CD4-positive, alpha-beta T cell treated with Interferon alpha-2 for 1 hour (primary cell): ENCODE measurements at regions not wholly inside any gene's neighbourhood (a gene's known extent, or its start where the extent isn't known, plus 50 kb on each side); places are given as distances from the start of the nearest gene placed in this dataset.

ENCODE experiments used
- DNase-seq, 2 donors: peaks; one replicate each; pipeline ENCODE4 v3.0.0-alpha.2; 2020 to 2022

DNA sequence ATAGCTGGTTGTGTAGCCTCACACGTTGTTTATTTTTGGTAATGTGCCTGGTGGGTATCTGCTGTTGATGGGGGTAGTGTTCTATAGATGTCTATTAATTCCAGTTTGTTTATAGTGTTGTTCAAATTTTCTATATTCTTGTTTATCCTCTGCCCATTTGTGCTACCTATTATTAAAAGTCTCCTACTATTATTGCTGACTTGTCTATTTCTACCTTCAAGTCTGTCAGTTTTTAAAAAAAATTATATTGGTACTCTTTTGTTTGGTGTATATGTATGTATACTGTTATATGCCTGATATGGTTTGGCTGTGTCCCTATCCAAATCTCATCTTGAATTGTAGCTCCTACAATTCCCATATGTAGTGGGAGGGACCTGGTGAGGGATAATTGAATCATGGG lies 578.6 kb downstream of the PCDH7 start:
- DNase-seq, result no peak

DNA sequence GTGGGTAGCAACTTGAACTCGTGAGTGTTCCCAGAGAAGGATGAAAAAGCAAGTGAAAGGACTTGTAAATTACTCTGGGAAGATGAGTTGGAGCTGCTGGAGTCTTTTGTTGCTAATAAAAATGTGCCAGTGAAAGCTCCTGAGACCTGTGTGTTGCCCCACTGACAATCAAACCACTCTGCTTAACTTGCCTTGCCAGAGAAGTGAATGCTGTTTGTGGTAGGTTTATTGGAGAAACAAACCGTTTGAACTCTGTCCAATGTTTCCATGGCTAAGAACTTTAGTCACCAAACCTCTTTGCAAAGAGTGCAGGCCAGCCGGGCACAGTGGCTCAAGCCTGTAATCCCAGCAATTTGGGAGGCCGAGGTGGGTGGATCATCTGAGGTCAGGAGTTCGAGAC lies 586.9 kb downstream of the PCDH7 start:
- DNase-seq, result no peak

DNA sequence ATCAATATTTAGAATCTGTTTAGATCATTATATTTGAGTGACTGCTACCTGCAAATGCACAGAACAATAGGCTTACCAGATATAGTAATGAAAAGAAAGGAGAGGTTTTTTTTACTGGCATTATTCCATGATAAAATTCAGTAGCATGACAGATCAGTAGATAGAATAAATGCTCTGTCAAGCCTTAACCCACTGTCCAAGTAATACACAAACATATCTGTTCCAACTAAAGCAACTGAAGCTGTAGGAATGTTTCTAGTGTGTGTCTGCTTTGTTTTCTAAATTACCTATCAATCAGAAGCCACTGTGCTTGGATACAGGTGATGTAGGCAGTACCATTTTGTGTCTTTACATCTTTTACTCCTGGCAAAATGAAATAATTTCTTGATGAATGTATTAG lies 604.6 kb downstream of the PCDH7 start:
- no peak for DNase-seq

DNA sequence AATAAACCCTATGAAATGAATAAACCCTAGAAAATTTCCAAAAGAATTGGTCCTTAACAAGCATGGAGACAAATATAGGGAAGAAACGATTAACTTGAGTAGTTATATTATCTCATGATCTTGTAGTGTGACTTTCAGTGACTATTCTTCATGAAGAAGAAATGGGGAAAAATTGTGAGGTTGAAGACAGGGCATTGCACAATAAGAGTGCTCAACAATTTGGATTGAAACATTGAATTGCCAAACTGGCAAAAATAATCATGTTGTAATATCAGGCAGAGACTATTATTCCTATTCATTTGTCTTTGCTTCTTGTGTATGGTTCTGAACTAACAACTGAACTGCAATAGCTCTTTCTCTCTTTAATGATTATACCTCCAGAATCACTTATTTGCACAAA lies 605.1 kb downstream of the PCDH7 start:
- no peak for DNase-seq

DNA sequence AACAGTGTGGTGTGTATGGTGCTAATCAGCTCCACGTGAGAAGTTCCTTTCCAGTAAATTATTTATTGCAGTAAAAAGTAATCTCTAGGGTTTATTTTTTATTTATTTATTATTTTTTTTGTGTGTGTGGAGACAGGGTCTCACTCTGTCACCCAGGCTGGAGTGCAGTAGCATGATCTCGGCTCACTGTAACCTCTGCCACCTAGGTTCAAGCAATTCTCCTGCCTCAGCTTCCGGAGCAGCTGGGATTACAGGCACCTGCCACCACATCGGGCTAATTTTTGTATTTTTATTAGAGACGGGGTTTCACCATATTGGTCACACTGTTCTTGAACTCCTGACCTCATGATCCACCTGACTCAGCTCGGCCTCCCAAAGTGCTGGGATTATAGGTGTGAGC lies 606.9 kb downstream of the PCDH7 start:
- no peak for DNase-seq

DNA sequence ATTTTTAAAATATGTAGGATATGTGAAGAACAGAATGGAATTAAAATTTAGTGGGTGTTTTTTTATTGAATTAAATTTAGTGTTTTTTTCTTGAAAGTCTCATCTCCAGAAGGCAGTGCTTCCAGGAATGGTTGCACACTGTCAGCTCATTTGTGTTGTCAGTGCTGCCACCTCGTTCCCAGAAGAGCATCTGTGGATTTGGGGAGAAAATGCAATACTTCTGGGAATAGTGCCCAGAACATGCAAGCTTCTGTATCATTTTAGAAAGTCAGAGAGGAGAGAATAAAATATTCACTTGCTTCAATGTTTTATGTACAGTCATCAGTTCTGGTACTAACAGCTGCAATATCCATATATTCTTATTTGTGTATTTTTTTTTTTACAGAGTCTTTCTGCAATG lies 608.8 kb downstream of the PCDH7 start:
- DNase-seq, result no peak

DNA sequence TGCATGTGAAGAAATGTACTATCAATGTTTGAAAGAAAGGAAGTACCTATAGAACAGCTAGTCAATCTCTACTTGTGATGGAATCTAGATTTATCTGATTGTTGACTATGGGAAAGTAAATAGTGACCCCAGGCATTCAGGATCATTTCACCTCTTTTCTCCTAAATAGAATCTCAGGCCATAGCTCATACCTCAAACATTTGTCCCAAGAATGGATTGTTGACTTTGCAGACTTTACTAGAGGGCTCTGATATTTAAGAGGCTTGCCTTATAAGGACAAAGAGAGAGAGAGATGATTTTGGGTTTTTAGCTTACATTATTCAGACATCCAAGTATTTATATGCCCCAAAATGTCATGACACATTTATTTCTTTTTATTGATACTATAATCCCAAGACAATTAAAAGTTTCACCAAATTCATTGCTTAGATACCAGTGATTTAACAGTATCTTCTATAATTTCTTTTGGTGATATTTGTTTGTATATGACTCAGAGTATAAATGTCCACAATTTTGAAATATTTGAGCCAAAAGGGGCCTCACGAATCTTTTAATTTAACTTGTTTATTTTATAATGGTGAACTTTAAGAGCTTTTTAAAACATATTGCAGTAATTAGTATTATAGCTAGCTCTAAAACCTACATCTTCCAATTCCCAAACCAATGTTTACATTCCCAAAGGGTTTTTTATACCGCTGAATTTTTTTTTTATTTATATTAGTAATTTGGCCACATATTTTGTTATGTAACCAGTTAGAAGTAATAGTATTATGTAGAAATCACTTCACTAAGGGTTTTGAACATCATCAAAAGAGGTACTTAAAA lies 614.1 kb downstream of the PCDH7 start:
- DNase-seq, result no peak

DNA sequence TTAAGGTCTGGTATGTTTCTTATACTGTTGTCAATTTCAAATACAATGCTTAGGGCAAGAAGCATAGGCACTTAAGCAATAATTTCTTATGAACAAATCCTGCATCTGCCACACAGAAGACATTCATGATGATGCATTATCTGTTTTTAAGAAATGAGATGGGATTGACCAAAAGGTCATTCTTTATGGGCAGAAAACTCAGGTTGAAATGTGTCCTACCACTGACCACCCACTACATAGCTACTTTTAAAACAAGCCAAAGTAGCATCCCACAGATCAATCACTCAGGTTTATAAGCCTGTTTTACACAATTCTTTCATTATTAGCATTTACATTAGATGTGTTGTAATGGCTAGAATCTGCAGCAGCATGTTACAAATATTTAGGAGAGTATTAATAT lies 617.8 kb downstream of the PCDH7 start:
- DNase-seq, result no peak

DNA sequence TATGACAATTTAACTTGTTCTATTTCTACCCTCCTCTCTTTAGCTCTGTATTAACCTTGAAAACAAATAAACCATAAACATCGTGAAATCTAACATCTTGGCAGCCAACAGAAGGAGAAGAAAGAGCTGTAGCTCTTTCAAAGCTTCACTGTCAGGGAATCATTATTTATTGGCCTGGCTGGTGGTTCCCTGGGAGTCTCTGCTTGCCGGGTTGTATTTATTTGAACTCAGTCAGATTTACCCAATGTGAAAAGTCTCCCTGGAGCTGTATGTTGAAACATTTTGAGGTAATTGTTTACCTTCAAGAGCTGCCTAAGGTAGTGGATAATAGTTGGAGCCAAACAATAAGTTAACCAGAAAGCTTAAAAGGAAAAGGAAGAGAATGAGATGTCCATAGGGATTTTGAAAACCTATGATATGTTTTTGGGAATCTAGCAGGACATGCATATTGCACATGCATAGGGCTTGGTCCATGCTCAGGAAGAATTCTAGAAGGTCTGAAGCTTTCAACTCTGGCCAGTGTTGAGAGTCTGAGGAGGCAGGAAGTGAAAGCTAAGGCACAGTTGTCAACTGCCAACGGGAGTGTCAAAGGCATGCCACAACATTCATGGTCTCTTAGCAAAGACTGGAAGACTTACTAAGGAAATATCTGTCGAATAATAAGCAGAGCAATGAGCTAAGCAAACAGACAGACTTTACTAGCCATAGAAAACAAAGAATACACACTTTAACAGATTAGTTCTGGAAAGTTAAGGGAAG lies 621.6 kb downstream of the PCDH7 start:
- DNase-seq, result no peak

DNA sequence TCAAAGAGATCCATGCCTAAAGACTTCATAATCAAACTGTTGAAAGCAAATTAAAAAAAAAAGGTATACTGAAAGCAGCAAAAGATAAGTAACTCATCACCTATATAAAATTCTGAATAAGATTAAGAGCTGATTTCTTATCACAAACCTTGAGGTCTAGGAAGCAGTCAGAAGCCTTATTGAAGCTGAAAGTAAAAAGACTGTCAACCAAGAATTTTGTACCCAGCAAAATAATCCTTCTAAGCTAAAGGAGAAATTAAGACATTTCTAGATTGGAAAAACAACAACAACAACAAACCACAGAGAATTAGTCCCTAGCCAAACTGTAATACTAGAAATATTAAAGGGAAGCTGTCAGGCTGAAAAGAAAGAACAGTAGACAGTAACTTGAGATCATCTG lies 622.9 kb downstream of the PCDH7 start:
- DNase-seq, result no peak

DNA sequence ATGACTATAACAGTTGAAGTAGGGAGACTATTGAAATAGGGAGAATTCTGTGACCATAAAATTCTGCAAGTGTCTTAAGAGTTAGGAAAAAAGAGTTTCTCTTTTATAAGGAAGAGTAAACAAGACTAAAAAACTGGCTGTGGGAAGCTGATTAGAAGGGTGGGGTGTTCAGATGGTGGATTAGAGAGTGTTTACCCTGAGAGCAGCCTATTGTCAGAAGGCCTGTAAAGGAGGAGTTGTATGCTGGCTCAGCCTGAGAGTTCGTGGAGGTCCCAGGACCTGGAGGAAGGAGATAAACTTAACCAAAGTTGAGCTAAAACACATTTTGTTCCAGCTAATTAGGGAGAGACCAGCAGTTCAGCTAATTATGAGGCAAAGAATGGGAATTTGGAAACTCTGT lies 629.7 kb downstream of the PCDH7 start:
- DNase-seq, result no peak

DNA sequence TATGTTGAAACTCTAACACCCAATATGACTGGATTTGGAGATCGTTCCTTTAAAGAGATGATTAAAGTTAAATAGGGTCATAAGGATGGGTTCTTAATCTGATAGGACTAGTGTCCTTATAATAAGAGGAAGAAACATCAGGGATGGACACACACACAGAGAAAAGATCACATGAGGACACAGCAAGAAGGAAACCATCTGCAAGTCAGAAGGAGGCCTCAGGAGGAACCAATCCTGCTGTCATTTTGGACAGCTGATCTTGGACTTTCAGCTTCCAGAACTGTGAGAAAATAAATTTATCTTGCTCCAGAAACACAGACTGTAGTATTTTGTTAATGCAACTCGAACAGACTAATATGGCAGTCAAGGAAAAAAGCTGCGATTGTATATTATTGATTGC lies 631.5 kb downstream of the PCDH7 start:
- DNase-seq, result no peak

DNA sequence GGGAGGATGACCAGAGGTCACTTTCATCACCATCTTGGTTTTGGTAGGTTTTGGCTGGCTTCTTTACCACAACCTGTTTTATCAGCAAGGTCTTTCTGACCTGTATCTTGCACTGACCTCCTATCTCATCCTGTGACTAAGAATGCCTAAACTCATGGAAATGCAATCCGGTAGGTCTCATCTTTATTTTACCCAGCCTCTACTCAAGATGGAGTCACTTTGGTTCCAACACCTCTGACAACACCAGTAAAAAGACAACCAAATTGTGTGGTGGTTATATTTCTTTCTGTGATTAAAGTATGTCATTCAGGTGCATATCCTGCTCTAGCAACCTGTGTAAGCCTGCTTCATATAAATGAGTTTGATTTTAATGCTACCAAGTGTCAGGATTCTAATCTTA lies 636.7 kb downstream of the PCDH7 start:
- no peak for DNase-seq

DNA sequence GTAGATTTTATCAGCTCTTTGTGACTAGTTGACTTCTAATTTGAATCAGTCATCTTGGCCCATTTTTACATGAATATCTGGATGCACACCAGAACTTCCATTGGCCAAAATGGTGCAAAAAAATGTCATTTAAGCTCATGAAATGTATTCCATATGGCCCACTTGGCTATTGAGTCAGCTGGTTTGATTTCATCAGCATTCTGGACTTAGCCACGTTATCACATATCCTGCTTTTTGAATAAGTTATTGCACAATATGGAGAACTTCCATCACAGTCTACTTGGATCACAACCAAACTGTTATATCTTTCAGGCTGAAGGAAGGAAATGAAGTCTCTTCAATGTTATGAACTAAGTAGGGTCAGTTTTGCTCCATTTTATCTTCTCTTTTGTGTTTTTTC lies 640.6 kb downstream of the PCDH7 start:
- no peak for DNase-seq

DNA sequence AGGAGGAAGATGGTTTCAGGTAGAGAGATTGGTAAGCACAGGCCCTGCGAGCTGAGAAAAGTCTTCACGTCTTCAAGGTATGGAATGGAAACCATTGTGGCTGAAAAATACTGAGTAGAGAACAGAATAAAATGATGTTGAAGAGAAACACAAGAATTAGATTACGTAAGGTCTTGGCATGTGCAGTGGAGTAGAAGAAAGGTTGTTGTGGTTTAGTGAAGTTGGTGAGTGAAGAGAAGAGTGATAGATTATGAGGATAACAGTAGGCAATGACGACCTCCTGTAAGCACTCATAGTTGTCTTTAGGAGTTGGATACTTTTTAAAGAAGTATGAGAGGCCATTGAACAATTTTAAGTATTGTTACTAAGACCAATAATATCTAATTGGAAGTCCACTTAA lies 642.6 kb downstream of the PCDH7 start:
- no peak for DNase-seq

DNA sequence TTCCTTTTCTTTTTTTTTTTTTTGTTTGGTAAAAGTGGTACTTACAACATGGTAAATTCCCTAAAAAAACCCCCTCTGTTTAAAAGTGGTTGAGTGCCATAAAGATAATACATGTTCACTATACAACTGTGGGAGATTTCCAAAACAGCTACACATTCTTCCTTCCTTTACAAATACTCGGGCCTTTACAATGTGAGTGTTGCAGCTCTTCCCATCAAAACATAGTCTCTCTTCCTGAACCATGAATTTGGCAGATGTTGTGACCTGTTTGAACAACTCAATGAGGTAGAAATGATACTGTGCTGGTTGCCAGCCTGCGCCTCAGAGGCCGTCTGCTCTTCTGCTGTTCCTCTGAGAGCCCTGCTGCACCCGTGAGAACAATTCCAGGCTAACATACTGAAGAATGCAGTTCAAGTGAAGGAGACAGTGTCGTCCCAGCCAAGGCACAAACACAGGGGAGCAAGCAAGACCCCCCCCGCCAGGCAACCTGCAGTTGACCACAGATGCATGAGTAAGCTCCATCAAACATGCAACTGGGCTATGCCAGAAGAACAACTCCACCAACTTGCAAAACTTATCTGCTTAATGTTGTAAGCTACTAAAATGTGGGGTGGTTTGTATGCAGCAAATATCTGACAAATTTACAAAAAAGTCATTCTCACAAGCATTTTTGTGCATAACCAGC lies 645.0 kb downstream of the PCDH7 start:
- DNase-seq, result no peak

DNA sequence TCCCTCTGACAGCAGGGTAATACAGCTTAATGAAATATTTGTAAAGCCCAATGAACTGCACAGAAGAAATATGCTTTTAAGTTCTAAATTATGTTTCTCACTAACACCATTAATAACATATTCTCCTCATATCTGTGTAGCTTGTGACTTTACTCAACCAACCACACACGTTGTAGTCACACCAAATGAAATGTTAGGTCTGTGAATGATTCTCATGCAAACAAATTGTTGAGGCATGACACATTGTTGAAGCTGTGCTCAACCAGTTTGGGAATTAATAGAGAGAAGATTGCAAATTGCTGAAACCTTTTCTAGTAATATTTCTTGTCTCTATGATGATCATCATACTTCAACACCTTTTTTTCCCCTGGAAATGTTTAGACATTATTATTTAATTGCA lies 645.9 kb downstream of the PCDH7 start:
- no peak for DNase-seq

DNA sequence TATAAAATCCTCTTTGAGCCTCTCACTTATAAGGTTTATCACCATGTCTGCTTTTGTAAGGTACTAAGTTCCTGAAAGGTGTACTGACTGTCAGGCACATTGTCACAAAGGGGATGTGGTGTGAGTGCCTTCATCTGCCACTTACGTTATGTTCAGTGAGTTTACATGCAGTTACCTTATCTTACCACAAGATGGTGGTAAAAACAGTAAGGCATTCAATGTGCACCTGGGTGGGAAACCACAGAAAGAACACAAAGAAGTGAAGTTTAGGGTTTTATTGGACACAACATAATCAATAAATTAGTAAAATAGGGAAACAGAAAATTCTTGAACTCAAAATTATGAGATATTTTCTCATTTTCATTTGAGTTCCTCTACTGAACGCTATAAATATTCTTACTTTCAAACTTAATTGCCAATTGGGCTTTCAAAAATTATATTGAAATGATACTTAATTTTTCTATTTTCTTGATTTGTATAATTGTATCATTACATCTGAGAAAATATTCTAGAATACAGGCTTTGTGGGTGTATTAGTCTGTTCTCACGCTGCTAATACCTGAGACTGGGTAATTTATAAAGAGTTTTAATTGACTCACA lies 650.8 kb downstream of the PCDH7 start:
- peak in 1 of 2 donors; percentile 22 for DNase-seq

DNA sequence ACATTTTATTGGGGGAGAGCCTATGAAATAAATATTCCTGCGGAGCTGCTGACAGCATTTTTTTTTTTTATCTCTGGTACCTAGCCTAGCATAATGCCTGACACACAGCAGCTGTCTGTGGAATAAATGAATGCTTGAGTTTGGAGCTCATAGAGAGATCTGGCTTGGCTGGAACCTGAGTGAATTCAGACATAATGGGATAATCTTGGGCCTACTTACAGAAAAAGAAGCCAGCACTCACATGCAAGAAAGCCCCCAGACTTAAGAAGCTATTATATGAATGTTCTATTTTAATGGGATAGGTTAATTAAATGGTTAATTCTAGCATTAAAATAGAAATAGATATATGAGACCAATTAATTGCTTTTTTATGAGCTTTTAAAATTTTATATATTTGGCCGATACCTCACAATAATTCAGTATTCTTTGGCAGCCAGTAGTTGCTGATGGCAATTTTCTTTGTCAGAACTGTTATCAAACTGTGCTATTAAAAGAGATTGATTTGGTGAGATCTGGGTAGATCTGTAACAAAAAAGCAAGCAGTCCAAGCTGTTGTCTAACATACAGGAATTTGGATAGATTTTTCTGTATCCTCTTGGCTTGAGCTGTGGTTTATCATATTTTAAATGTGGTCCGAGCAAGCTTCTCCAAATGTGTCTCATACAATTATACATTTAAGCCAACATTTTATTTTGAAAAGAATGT lies 654.2 kb downstream of the PCDH7 start:
- no peak for DNase-seq

DNA sequence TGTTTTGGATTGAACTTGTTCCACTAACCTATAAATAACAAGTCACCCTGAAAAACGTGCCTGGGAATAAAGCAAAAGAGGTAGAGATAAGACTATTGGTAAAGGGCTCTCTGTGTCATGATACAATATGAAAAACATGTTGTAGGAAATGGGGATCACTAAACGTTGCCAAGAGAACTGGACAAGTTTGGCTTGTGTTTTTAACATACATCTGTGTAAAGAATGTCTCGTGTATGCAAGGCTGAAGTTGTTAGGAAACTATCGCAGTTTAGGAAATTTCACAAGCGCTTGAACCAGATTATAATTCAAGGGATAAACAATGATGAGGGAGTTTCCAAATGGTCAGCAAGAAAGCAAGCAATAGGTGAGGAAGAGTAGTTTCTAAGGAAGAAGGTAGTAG lies 655.8 kb downstream of the PCDH7 start:
- DNase-seq, result no peak

DNA sequence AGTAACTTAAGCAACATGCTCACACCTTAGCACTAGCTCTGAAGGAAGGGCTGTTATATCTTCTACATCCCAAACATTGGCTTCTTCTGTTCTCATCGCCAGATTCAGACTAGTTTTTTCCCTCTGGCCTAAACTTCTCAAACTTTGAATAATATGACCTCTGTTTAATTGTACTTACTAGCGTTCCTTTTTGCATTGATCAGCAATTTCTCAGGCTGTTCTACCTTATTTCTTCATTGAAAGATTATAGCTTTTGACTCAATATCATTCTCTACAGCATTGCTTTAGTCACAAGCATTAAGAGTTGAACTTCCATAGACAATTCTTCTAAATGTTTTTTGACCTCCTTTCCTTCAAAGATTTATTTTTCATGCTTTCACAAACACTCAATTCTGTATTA lies 659.2 kb downstream of the PCDH7 start:
- DNase-seq, result no peak

DNA sequence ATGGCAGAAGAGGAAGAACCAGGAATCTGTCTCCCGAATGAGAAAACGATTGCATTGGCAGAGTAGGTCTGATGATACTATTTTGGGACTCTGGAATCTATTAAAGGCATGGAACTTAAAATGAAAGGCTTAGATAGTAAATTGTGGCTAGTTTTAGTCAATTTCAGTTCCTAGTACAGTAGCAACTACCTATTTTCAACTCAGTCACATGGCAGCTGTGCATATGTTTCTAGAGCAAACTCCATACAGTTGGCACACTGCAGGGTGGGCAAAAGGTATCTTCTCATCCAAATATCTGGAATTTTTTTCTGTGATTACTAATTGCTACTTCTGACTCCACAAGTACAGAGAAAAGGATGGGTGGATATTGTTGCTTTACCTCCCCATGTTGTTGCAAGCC lies 663.6 kb downstream of the PCDH7 start:
- no peak for DNase-seq

DNA sequence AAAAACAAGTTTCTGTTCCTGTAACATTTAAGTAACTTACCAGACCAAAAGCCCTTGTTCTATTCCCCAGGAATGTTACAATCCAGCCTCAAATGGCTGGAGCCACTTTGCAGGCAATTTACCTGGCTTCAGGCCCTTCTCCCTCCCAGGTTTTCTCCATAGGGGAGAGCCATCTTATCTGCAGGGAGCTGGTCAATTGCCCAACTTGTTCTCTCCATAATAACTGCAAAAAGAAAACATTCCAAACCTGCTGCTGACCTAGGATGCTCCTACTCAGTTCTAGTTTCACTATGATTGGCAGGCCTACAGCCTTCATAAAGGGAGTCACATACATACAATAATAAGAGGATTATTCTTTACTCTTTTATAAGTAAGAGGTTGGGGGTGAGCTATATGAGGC lies 670.7 kb downstream of the PCDH7 start:
- DNase-seq, result no peak
